ENCODE measurements at regions not wholly inside any gene's neighbourhood (a gene's known extent, or its start where the extent isn't known, plus 50 kb on each side); places are given as distances from the start of the nearest gene placed in this dataset.
"Not testable (repeated sequence)": the region's sequence is repeated elsewhere in the genome, so short reads cannot be mapped to it uniquely, and the experiment has no call there.

DNA sequence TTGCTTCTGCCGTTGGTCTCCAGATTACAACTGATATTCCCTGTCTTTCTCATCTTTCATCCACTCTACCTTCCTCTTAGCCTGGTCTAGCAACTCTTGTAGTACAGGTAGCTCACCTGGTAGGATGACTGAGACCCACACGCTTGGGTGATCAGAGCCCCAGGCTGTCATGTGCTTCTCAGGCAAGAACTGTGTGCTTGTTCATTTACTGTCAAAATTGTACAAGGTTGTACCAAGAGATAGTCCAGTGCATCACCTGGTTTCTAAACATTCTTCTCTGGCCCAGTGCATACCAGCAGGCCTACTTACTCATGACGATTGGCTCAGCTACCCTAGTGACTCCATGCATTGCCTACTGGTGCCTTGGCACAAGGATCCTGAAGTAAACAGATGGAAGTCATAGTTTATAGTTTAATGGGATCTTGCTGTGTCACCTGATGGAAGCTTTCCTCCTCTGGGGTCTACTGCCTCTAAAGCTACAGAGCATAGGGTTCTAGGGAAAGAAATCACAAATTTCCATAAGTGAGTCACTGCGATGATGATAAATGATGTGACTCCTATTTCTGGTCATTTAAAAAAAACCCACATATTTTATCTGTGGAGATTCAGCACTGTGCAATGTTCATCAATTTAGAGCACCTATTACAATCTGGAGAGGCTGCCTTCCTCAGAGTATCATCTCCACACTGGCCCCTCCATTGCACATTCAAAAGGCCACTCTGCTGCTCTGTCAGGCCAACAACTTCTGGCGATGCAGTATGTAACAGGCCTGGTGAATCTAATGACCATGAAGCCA, 481.8 kb upstream of the MEIS1 start:
- no peak for DNase-seq (ENCODE audit: low spot score)

DNA sequence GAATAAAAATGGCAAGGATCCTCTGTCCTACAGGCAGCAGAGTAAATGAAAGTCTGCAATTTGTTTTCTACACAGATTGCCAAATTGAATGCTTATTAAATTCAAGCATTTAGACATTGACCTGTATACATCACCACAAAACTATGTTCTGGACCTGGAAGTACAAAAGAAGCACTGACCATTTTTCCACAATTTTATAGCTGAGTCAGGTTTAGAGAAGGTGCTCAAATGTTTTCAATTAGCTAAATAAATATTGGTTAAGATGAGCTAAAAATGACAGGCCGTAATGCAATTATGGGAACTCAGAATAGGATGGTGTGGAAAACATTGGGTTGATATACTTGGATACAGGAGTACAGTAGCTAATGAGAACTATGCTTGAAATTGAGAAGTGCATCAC, 490.7 kb upstream of the MEIS1 start:
- no peak for DNase-seq (ENCODE audit: low spot score)

DNA sequence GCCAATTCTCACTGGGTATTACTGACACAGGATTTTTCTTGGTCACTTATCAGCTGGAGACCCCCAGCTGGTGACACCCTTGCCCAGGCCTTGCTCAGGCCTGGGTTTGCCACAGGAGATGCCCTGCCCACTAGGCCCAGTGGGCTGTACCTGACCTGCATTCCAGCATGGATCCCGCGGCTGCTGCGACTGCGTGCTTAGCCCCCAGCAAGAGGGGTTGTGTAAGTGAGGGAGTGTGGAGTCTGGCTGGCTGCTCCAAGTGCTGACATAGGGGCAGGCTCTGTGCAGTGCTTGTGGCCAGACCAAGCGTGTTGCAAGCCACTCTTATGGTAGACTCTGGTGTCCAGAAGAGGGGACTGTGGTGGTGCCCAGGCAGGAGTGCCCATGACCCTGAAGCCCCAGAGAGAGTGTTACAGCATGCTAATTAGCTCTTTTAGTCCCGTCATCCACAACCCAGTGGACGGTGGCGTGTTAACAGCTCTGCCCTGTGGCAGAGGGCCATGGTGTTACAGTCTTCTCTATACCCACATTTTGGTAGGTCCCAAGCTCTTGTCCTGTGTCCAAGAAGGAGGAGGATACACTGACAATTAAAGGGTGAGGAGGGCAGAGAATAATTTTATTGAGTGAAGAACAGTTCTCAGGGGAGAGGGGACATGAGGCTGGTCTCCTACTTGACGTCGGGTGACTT, 491.7 kb upstream of the MEIS1 start:
- DNase-seq (ENCODE audit: low spot score), result no peak

DNA sequence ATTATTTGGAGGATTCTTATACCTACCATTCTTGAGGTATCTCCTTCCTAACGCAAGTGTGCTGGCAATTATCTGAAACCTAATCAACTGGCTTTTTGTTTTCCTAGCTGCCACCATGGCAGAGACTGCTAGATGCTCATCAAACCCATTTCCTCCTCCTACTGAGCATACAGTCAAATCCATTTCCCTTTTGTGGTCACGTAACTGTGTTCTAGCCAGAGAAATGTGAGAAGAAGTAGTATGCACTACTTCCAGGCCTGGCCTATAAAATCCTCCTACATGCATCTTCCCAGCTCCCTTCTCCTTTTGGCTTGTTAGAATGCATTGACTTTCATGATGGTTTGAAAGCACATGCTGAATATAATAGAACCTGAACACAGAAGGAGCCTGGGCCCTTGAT, 494.1 kb upstream of the MEIS1 start:
- no peak for DNase-seq (ENCODE audit: low spot score)

DNA sequence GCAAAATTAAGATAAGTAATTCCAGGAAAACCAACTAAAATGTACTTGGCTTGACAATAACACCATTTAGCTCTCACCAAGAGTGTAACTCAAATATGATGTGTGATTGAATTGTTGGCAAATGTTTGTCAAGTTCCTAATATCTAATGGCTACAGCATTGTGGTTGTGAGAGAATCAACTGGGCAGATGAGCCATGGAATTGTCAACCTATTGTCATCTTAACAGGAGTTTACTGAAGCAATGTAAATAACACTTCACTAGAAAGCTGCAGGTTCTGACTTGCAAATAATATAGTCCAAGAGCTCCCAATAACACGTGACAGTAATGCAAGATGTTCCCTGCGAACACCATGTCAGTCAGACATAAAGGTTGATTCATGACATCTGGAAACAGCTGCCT, 495.2 kb upstream of the MEIS1 start:
- DNase-seq (ENCODE audit: low spot score), result no peak

DNA sequence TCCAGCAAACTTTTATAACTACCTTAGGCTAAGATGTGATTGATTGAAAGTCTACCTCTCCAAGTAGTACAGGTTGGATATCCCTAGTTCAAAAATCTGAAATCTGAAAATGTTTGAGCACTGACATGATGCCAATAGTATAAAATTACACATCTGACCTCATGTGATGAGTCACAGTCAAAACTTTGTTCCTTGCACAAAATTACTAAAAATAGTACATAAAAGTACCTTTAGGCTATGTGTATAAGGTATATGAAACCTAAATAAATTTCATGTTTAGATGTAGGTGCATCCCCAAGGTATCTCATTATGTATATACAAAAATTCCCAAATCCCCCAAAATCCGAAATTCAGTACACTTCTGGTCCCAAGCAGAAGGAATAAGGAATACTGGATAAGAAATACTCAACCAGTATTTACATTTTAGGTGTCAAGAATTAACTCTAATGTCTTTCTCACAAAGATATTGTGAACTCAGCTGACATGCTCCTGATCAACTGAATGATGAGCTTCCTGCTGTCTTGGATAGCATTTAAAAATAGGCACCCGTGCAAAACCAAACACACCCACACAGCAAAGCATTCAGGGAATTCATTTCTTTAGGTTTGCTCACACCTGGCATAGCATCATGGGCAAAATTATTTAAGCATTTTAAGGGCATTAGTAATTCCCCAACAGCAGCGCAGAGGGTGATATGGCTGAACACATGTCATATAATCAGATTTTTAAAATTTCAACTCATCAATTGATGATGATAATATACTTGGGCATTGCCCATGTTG, 497.4 kb upstream of the MEIS1 start:
- no peak for DNase-seq (ENCODE audit: low spot score)

DNA sequence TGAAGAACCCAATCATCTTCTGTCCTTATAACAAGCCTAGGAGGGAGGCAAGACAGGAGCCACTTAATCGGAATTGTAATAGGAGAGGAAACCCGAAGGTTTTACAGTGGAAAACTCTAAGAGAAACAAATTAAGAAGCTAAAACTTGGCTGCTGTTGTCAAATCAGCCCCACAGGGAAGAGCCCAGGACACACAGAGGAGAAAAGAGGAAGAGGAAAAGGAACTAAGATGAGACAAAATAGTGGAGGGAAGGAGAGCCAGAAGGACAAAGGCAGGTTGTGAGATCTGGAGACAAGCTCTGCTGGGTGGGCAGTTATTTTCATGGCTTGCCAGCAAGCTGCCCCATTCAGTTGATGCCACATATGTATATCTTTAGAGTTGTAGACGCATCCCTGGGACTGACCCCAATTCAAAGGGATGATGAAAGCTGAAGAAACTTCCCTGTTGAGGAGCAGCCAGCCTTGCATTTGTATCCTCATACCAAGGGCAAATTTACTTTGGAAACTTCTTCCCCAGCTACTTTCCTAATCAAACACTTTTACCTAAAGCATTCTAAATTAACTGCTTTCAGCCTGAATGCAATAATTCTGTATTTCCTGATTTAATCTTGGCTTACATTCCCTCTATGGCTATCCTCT, 499.8 kb upstream of the MEIS1 start:
- no peak for DNase-seq (ENCODE audit: low spot score)

DNA sequence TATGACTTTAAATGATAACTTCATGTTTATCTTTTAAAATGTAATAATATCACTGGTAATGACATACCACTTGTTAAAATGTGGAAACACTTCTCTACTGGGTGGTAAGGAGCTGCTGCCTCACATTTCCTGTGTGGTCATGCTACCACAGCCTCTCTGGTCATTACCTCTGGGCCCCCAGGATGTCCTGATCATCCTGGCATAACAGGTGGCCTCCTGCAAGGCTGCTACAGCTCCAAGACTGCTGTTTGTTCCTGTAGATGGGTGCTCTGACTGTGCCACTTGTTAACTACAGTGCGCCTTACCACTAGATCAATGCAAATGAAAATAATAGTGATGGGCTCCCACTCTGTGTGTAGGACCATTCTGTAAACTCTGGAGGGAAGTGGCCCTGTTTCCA, 500.2 kb upstream of the SPRED2 start:
- DNase-seq (ENCODE audit: low spot score), result no peak

DNA sequence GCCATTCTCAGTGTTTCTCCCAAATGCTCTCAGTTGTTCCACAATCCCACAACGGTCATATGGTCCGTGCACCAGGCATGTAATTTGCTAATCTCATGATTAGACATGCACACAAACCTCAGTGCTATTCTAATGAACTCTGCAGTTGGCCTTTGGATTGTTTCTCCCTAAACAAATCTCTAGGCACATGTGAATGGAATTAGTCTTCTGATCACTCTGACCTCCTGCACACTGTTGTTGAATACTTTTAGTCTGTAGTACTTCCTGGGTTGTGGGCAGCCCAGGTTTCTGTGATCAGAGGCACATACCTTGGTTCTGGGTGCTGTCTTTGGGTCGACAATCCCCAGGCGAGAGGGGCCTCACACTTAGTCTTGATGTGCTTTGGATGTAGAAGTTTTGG, 498.7 kb upstream of the SPRED2 start:
- DNase-seq (ENCODE audit: low spot score), result no peak

DNA sequence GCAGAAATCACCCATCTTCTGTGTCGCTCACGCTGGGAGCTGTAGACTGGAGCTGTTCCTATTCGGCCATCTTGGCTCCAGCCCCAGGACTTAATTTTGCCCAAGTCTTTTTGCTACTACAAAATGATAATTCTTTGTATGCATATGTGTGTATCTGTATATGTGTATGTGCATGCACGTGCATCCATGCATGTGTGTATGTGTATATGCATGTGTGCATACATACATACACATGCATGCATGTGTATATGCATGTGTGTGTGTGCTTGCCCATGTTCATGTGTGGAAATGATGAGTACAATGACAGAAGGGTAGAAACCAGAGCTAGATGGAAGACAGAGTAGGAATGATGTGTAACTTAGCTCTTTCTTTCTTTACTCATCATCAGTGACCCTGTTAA, 497.9 kb upstream of the SPRED2 start:
- DNase-seq (ENCODE audit: low spot score), result no peak

DNA sequence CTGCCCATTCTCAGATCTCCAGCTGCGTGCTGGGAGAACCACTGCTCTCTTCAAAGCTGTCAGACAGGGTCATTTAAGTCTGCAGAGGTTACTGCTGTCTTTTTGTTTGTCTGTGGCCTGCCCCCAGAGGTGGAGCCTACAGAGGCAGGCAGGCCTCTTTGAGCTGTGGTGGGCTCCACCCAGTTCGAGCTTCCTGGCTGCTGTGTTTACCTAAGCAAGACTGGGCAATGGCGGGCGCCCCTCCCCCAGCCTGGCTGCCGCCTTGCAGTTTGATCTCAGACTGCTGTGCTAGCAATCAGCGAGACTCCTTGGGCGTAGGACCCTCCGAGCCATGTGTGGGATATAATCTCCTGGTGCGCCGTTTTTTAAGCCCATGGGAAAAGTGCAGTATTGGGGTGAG, 497.3 kb upstream of the SPRED2 start:
- not testable (repeated sequence) for DNase-seq (ENCODE audit: low spot score)

DNA sequence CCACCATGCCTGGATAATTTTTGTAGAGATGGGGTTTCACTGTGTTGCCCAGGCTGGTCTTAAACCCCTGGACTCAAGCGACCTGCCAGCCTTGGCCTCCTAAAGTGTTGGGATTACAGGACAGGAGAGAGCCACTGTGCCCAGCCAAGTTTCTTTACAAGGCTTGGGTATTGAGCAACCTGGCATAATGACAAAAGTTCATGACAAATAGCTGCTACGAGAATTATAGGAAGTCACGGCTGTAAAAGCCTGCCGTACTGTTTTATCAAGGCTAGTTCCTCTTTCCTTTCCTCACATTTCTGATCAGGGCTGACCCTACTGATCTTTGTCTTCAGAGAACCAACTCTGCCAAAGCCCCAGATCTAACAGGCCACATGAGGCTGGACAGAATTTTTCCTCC, 490.4 kb upstream of the SPRED2 start:
- no peak for DNase-seq (ENCODE audit: low spot score)

DNA sequence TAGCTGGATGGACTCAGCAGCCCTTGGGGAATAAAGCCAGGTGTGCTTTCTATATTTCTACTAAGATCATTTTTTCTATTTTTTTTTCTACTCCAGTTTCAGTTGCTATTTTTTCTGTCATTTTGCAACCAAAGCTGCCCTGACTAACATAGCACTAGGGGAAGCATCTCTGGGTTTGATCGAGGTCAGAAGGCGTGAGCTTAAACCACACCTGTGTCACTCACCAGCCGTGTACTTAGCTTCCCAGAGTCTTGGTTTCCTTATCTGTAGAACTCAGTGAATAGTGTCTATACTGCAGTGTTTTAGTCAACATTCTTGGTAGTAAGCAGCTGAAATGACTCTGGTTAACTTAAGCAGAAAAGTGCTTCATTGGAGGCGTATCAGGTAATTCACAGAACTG, 489.6 kb upstream of the SPRED2 start:
- DNase-seq (ENCODE audit: low spot score), result no peak

DNA sequence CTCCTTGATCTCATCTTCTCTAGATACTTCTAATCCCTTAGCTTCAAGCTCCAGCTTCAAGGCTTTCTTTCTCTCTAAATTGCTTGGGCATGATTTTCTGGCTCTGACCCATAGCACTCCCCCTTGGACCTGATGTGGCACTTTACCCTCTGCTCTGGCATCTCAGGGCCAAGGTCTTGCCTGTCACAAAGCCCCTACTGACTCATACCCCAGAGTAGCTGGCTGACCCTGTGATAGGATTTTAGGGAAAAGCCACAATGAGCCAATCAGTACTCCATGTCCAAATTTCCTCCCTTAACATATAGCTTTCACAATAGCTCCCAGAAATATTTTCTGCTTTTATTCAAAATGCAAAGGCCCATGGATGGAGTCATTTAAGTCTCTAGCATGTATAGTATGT, 488.7 kb upstream of the SPRED2 start:
- DNase-seq (ENCODE audit: low spot score), result no peak

DNA sequence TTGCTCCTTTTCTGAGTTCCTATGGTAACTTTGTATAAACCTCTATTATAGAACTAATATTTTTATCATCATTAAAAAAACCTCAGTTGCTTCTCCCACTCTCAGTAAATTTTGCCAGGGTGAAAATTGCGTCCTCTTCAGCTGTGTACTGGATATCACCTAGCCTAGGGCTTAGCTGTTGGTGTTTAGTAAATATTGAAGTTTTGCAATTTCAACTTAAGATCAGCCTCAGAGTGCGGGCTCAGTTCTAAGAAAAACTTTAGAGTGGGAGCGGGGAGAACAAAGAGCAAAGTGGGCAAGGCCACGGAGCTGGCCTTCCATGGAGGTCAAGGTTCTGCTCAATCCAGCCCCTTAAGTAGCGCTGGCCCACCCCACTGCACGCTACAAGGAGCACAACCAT, 488.3 kb upstream of the SPRED2 start:
- DNase-seq (ENCODE audit: low spot score), result no peak

DNA sequence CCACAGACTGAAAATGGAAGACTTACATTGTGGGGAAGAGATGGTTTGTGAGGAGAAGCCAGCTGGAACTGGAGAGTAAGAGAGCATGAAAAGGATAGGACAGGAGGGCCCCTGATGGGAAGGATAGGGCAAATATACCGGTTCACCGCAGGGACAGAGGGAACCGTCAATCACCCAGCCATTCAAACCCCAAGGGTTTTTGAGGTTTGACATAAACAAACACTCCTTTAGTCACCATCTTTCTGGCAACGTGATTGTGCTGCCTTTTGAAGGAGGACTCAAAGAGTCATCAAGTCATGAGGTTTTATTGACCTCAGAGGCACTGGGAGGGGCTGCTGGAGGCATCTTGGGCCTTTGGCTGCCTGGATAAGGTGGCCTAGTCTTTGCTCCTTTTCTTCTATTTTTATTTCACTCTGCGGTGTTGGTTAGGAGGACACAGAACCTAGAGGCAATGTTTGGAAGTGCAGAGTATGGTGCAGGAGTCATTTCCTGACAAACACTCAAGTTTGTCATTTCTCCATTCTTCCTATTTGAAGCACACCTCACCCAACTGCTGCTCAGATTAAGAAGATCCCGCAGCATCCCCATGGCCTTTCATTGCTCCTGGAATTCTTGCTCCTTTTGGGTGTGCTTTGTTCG, 487.3 kb upstream of the SPRED2 start:
- DNase-seq (ENCODE audit: low spot score), result no peak

DNA sequence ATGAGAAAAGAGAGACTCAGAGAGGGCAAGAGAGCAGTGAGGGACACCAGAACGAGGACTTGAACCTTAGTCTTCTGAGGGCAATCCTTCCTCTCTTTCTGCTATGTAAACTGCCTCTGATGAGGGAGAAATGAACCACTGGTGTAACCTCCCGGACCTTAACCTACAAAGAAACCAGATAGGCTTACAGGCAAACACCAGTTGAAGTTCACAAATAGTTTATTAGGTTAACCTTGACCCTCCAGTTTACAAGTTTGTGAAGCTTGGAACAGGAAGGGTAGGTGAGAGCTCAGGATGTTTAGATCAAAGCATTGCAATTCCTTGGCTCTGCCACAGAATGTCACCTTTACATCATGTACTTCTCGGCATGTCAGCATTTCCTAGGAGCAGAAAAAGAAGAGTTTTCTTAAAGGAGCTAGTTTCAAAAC, 486.4 kb upstream of the SPRED2 start:
- no peak for DNase-seq (ENCODE audit: low spot score)

DNA sequence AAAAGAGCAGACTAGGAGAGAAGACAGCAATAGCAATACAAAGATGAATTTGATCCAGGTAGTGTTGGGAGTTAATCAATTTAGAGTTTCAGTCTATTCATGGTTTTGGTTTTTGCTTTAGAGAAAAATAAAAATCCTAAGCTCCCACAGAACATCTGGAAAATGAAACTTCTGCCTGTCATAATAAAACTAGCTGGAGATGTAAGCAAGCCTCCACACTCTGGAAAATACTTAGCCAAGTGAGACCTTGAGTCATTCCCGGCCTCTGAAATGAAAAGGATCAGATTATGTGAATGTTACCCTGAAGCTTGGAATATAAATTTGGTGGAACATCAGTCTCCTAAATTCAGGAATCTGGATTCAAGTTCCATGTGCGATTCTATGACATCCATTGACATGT, 485.6 kb upstream of the SPRED2 start:
- no peak for DNase-seq (ENCODE audit: low spot score)

DNA sequence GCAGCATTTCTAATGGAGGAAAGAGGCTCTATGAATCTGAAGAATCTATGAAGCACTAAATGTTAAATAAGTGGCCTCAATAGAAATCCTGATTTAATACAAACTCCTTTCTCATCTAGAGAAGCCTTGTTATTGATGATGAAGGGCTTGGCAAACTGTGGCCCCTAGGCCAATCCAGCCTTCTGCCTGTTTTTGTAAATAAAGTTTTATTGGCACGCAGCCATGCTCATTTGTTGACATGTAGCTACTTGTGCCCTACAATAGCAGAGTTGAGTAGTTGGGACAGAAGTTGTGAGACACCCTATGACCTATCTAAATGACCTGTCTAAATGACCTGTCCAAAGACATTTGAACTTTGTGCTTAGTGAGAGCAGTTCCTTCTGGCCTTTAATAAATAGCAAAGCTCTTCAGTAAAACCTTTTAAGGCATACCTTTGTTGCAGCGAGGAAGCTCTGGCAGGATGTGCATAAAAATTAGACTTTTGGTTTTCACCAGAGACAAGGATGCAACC, 484.4 kb upstream of the SPRED2 start:
- DNase-seq (ENCODE audit: low spot score), result peak; percentile 4

DNA sequence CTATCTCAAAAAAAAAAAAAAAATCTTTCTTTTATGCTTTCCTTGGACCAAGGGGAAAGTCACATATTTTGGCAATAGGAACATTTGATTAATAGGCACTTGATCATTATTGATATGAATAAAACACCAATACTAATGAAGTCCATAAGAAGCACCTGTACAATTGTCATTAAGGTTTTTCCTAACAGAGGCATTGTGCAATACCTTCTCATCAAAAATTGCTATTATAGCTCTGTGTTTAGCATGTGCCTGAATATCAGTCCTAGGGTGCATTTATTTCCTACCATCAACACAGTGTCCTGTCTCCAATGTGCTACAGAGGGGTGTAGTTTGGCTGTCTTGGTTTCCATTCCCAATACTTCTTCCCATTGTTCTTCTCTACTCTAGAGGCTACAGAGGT, 483.8 kb upstream of the SPRED2 start:
- DNase-seq (ENCODE audit: low spot score), result no peak

DNA sequence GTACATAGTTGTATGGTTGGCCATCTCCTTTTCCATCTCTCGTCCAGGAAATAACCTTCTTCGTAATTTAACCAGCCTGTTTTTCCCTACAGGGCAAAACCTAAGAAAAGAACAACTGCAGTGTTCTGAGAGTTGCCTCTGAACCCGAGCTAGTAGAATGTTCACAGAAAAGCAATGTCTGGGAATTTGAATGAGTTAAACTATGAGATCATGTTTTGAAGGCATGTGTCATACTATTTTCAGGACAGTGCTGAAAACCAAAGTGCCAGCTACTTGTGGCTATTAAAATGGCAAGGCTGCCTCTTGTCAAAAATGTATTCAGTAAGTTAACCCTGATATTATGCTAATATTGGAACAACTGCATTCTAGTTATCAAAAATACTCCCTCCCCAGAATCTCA, 482.9 kb upstream of the SPRED2 start:
- DNase-seq (ENCODE audit: low spot score), result no peak

DNA sequence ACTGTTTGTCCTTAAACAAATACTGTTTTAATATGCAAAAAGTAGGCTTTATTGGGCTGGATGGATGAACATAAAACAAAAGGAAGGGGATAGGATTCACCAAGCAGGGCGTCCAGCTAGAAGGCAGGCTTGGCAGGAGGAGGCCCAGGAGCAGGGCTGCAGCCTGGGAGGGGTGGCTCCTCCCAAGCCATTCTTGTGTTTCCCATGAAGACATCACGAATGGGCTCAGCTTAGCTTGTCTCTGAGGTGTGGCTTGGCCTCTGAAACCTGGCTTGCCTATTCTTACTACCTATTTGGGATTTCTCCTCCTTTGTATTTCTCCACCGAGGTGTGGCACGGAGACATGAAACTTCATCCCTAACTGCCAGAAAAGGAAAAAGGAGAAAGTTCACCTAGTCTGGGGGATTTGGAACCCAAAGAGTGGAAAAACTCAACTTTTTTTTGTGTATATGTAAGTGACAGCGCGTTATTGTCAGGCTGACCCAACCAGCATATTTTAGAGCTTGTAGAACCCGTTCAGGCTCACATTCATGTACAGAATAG, 481.9 kb upstream of the SPRED2 start:
- no peak for DNase-seq (ENCODE audit: low spot score)
